GM23338 (cell line): ENCODE measurements at regions not wholly inside any gene's neighbourhood (a gene's known extent, or its start where the extent isn't known, plus 50 kb on each side); places are given as distances from the start of the nearest gene placed in this dataset.

Experiments
- ATAC-seq: fragments of 200-7000 bp; cut with Tn5 transposase; 3 replicates; pipeline ENCODE4 v1.9.1; 2020
- DNase-seq: peaks from one replicate; pipeline ENCODE4 v3.0.0-alpha.2; 2015; ENCODE audit warnings: low spot score
- H2AFZ ChIP-seq: fragments of 200-600 bp; sonication (generic); 2 replicates; pipeline ENCODE4 v1.8.0; 2016; ENCODE audit warnings: antibody characterized with exemption, mild to moderate bottlenecking, moderate library complexity
- H3F3A ChIP-seq: fragments of 200-600 bp; sonication (generic); replicated peaks from 2 replicates; pipeline ENCODE4 v1.8.0; 2017; ENCODE audit warnings: antibody characterized with exemption, mixed run types, low read depth
- H3K27ac ChIP-seq: fragments of 200-600 bp; sonication (generic); 2 replicates; pipeline ENCODE4 v1.6.1; 2016; ENCODE audit warnings: low read depth
- H3K27me3 ChIP-seq: fragments of 200-600 bp; sonication (generic); 2 replicates; pipeline ENCODE4 v1.8.0; 2016; ENCODE audit warnings: mild to moderate bottlenecking, mixed run types, moderate library complexity; ENCODE audit not compliant: insufficient read depth
- H3K36me3 ChIP-seq: fragments of 200-600 bp; sonication (generic); 2 replicates; pipeline ENCODE4 v1.8.0; 2016; ENCODE audit warnings: mild to moderate bottlenecking; ENCODE audit not compliant: insufficient read depth
- H3K4me1 ChIP-seq: fragments of 200-600 bp; sonication (generic); 2 replicates; pipeline ENCODE4 v1.8.0; 2016; ENCODE audit warnings: mild to moderate bottlenecking, moderate library complexity; ENCODE audit not compliant: insufficient read depth
- H3K4me2 ChIP-seq: fragments of 200-600 bp; sonication (generic); 2 replicates; pipeline ENCODE4 v1.7.1; 2017; ENCODE audit warnings: mixed run types
- H3K4me3 ChIP-seq: fragments of 200-600 bp; sonication (generic); 2 replicates; pipeline ENCODE4 v1.6.1; 2016; ENCODE audit warnings: mixed run types
- H3K79me2 ChIP-seq: fragments of 200-600 bp; sonication (generic); replicated peaks from 2 replicates; pipeline ENCODE4 v1.8.0; 2017; ENCODE audit warnings: mild to moderate bottlenecking; ENCODE audit not compliant: insufficient read depth
- H3K9me2 ChIP-seq: fragments of 200-600 bp; sonication (generic); 2 replicates; pipeline ENCODE4 v1.8.0; 2017; ENCODE audit not compliant: insufficient read depth
- H4K20me1 ChIP-seq: fragments of 200-600 bp; sonication (generic); replicated peaks from 2 replicates; pipeline ENCODE4 v1.8.0; 2017; ENCODE audit warnings: mild to moderate bottlenecking; ENCODE audit not compliant: insufficient read depth
- H3K27ac Mint-ChIP-seq: 2 replicates; pipeline ENCODE4 v1.8.0; 2020; ENCODE audit warnings: inconsistent platforms, mild to moderate bottlenecking, moderate library complexity, mixed read lengths
- H3K27me3 Mint-ChIP-seq: 3 replicates; pipeline ENCODE4 v1.8.0; 2022; ENCODE audit warnings: low read depth, mild to moderate bottlenecking, moderate library complexity, mixed read lengths, inconsistent platforms; ENCODE audit not compliant: insufficient read depth, poor library complexity
- H3K36me3 Mint-ChIP-seq: 3 replicates; pipeline ENCODE4 v1.8.0; 2021; ENCODE audit warnings: low read depth, mild to moderate bottlenecking, inconsistent platforms, moderate library complexity, mixed read lengths
- H3K4me1 Mint-ChIP-seq: 3 replicates; pipeline ENCODE4 v1.8.0; 2020; ENCODE audit warnings: mild to moderate bottlenecking, inconsistent platforms, mixed read lengths
- H3K4me3 Mint-ChIP-seq: 3 replicates; pipeline ENCODE4 v1.8.0; 2021; ENCODE audit warnings: moderate library complexity, mild to moderate bottlenecking, inconsistent platforms, mixed read lengths
- H3K9me3 Mint-ChIP-seq: 3 replicates; pipeline ENCODE4 v1.8.0; 2020; ENCODE audit warnings: moderate library complexity, mild to moderate bottlenecking, inconsistent platforms, mixed read lengths
- CREB1 ChIP-seq: fragments of 250-450 bp; sonication (Bioruptor Pico); IDR thresholded peaks from 2 replicates; pipeline ENCODE4 v1.5.0; 2020; ENCODE audit warnings: low read depth, mild to moderate bottlenecking, moderate library complexity
- EZH2 ChIP-seq: fragments of 200-600 bp; sonication (generic); IDR thresholded peaks from one replicate; pipeline ENCODE4 v1.8.0; 2017; ENCODE audit warnings: antibody characterized with exemption, mild to moderate bottlenecking, low read depth; ENCODE audit not compliant: unreplicated experiment
- STAT1 ChIP-seq: IDR thresholded peaks from one replicate; pipeline ENCODE4 v1.6.1; 2016; ENCODE audit warnings: antibody characterized with exemption; ENCODE audit not compliant: unreplicated experiment
- ZNF331 ChIP-seq: fragments of 250-450 bp; sonication (Bioruptor Pico); IDR thresholded peaks from 2 replicates; pipeline ENCODE4 v1.5.0; 2020; ENCODE audit warnings: low read depth, mild to moderate bottlenecking, moderate library complexity
- TF ChIP-seq, protein P1 (sequence below): IDR thresholded peaks from 2 replicates; pipeline ENCODE4 v1.6.1; 2016; ENCODE audit warnings: antibody characterized with exemption
- TF ChIP-seq, protein P2 (sequence below): fragments of 250-450 bp; sonication (Bioruptor Pico); IDR thresholded peaks from 2 replicates; pipeline ENCODE4 v1.5.0; 2020; ENCODE audit warnings: mild to moderate bottlenecking, moderate library complexity

DNA sequence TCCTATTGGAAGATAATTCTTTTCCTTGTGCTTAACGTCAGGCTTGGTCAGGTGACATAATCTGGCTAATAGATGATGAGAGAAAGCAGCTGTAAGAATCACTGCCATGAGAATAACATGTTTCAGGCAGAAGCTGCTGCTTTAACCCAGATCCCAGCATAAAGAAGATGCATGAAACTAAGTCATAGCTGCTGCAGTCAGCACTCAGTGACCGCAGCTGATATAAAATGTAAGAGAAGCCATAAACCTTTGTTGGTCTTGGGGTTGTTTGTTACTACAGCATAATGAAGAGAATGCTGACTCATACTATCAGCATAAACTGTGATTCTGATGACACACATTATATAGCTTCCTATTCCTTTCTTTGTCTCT is 274.3 kb upstream of the TRIB2 start (continued):
- TF ChIP-seq, protein P1, sequence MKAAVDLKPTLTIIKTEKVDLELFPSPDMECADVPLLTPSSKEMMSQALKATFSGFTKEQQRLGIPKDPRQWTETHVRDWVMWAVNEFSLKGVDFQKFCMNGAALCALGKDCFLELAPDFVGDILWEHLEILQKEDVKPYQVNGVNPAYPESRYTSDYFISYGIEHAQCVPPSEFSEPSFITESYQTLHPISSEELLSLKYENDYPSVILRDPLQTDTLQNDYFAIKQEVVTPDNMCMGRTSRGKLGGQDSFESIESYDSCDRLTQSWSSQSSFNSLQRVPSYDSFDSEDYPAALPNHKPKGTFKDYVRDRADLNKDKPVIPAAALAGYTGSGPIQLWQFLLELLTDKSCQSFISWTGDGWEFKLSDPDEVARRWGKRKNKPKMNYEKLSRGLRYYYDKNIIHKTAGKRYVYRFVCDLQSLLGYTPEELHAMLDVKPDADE = no peak
- no peak for TF ChIP-seq ZNF331 (CRISPR knock-in tag)
- TF ChIP-seq, protein P2, sequence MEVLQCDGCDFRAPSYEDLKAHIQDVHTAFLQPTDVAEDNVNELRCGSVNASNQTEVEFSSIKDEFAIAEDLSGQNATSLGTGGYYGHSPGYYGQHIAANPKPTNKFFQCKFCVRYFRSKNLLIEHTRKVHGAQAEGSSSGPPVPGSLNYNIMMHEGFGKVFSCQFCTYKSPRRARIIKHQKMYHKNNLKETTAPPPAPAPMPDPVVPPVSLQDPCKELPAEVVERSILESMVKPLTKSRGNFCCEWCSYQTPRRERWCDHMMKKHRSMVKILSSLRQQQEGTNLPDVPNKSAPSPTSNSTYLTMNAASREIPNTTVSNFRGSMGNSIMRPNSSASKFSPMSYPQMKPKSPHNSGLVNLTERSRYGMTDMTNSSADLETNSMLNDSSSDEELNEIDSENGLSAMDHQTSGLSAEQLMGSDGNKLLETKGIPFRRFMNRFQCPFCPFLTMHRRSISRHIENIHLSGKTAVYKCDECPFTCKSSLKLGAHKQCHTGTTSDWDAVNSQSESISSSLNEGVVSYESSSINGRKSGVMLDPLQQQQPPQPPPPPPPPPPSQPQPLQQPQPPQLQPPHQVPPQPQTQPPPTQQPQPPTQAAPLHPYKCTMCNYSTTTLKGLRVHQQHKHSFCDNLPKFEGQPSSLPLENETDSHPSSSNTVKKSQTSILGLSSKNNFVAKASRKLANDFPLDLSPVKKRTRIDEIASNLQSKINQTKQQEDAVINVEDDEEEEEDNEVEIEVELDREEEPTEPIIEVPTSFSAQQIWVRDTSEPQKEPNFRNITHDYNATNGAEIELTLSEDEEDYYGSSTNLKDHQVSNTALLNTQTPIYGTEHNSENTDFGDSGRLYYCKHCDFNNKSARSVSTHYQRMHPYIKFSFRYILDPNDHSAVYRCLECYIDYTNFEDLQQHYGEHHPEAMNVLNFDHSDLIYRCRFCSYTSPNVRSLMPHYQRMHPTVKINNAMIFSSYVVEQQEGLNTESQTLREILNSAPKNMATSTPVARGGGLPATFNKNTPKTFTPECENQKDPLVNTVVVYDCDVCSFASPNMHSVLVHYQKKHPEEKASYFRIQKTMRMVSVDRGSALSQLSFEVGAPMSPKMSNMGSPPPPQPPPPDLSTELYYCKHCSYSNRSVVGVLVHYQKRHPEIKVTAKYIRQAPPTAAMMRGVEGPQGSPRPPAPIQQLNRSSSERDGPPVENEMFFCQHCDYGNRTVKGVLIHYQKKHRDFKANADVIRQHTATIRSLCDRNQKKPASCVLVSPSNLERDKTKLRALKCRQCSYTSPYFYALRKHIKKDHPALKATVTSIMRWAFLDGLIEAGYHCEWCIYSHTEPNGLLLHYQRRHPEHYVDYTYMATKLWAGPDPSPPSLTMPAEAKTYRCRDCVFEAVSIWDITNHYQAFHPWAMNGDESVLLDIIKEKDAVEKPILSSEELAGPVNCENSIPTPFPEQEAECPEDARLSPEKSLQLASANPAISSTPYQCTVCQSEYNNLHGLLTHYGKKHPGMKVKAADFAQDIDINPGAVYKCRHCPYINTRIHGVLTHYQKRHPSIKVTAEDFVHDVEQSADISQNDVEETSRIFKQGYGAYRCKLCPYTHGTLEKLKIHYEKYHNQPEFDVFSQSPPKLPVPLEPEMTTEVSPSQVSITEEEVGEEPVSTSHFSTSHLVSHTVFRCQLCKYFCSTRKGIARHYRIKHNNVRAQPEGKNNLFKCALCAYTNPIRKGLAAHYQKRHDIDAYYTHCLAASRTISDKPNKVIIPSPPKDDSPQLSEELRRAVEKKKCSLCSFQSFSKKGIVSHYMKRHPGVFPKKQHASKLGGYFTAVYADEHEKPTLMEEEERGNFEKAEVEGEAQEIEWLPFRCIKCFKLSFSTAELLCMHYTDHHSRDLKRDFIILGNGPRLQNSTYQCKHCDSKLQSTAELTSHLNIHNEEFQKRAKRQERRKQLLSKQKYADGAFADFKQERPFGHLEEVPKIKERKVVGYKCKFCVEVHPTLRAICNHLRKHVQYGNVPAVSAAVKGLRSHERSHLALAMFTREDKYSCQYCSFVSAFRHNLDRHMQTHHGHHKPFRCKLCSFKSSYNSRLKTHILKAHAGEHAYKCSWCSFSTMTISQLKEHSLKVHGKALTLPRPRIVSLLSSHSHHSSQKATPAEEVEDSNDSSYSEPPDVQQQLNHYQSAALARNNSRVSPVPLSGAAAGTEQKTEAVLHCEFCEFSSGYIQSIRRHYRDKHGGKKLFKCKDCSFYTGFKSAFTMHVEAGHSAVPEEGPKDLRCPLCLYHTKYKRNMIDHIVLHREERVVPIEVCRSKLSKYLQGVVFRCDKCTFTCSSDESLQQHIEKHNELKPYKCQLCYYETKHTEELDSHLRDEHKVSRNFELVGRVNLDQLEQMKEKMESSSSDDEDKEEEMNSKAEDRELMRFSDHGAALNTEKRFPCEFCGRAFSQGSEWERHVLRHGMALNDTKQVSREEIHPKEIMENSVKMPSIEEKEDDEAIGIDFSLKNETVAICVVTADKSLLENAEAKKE (CRISPR knock-in tag) = no peak

DNA sequence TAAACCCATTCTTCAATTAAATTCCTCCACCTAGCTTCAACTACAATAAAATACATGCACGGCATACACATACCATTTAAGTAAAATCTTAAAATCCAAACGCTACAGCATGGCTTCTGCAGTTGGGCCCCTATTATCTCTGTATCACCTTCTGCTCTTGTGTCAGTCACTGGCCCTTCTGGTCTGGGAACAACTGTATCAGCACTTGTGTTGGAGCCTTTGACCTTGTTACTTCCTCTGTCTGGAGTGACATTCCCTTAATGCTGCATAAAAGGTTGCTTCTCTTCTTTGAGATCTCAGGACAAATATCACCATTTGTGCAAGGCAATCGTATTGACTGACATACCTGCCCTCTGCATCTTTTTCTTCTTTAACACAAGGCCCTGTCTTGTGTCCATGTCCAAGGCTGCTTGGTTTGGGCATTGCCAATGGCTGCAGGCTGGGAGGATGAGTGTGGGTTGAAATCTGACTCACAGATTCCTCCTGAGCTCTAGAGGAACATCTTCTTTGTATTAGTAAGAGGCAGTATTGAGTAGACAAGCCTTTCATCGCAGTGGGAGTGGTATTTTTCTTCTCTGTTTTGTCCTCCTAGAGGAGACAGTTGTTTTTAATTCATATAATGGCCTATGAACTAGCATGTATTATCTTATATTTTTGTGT is 267.8 kb upstream of the TRIB2 start:
- H3K27ac ChIP-seq = no peak overlapping the region
- TF ChIP-seq, protein P1 = no peak
- TF ChIP-seq CREB1 = no peak
- TF ChIP-seq, protein P2 (CRISPR knock-in tag) = no peak
- TF ChIP-seq EZH2 = no peak
- no peak for TF ChIP-seq STAT1
- H3F3A ChIP-seq = no peaks in the 10 kb centered on the region
- H4K20me1 ChIP-seq = no peaks in the 10 kb centered on the region
- no peaks in the 10 kb centered on the region for H3K27me3 ChIP-seq
- no peak overlapping the region for H3K4me3 ChIP-seq
- no peak for ATAC-seq
- no peaks in the 10 kb centered on the region for H3K4me1 ChIP-seq
- Mint-ChIP-seq H3K27ac (no peak overlapping the region), H3K9me3 (no peaks in the 10 kb centered on the region), H3K27me3 (no peaks in the 10 kb centered on the region), H3K4me1 (no peaks in the 10 kb centered on the region), H3K36me3 (no peaks in the 10 kb centered on the region), H3K4me3 (no peak overlapping the region)
- H2AFZ ChIP-seq = no peak overlapping the region
- H3K9me2 ChIP-seq = no peaks in the 10 kb centered on the region
- no peaks in the 10 kb centered on the region for H3K36me3 ChIP-seq
- H3K4me2 ChIP-seq = no peak overlapping the region
- DNase-seq = no peak
- H3K79me2 ChIP-seq = no peaks in the 10 kb centered on the region
